Bronchial epithelial cell (primary cell): ENCODE measurements at regions not wholly inside any gene's neighbourhood (a gene's known extent, or its start where the extent isn't known, plus 50 kb on each side); places are given as distances from the start of the nearest gene placed in this dataset.

Source experiments
- DNase-seq: peaks from one replicate; pipeline ENCODE4 v3.0.0-alpha.2; 2010; ENCODE audit warnings: low read depth
- FAIRE-seq: peaks from 2 replicates; lab custom pipeline; 2011; peaks lifted over from hg19 to GRCh38; lab: Jason Lieb, UNC
- H3K27me3 ChIP-seq: 2 replicates; pipeline ENCODE4 v1.5.1; 2011; ENCODE audit warnings: low read length; ENCODE audit not compliant: control insufficient read depth, insufficient read depth
- H3K36me3 ChIP-seq: 2 replicates; pipeline ENCODE4 v1.5.1; 2011; ENCODE audit warnings: low read length; ENCODE audit not compliant: control insufficient read depth, insufficient read depth
- H3K4me3 ChIP-seq: 2 replicates; pipeline ENCODE4 v1.5.1; 2011; ENCODE audit warnings: mild to moderate bottlenecking, low read depth, low read length, control low read depth
- CTCF ChIP-seq: IDR thresholded peaks from 2 replicates; pipeline ENCODE4 v1.5.1; 2011; ENCODE audit warnings: mild to moderate bottlenecking, moderate library complexity, low read length, control low read depth, inconsistent platforms; ENCODE audit not compliant: insufficient read depth, severe bottlenecking

GRCh38 chr10:31678575-31679516, 249.8 kb downstream of the ARHGAP12 start:
- FAIRE-seq (no peak), DNase-seq (no peak)
- no peak for TF ChIP-seq CTCF
- Histone ChIP-seq H3K36me3 (no peaks in the 10 kb centered on the region), H3K4me3 (no peak overlapping the region), H3K27me3 (no peaks in the 10 kb centered on the region)

- no peak for FAIRE-seq
- DNase-seq = no peak
Measured at GRCh38 chr10:31678139-31678536, 250.5 kb downstream of the ARHGAP12 start.

GRCh38 chr10:31677195-31678138, 251.2 kb downstream of the ARHGAP12 start:
- Histone ChIP-seq H3K36me3 (no peaks in the 10 kb centered on the region), H3K4me3 (no peak overlapping the region), H3K27me3 (no peaks in the 10 kb centered on the region)
- FAIRE-seq (no peak), DNase-seq (no peak)
- no peak for TF ChIP-seq CTCF

More at GRCh38 chr10:31678139-31678536, 250.5 kb downstream of the ARHGAP12 start:
- no peak for TF ChIP-seq CTCF
- Histone ChIP-seq H3K4me3 (no peak overlapping the region), H3K27me3 (no peaks in the 10 kb centered on the region), H3K36me3 (no peaks in the 10 kb centered on the region)

- no peak for TF ChIP-seq CTCF
- Histone ChIP-seq H3K36me3 (no peaks in the 10 kb centered on the region), H3K4me3 (no peak overlapping the region), H3K27me3 (no peaks in the 10 kb centered on the region)
- FAIRE-seq = no peak
- DNase-seq = no peak
Measured at GRCh38 chr10:31675726-31676125, 252.9 kb downstream of the ARHGAP12 start.

GRCh38 chr10:31669357-31669756, 259.3 kb downstream of the ARHGAP12 start:
- TF ChIP-seq CTCF = no peak

More at GRCh38 chr10:31669357-31669756, 259.3 kb downstream of the ARHGAP12 start:
- H3K36me3 ChIP-seq = no peaks in the 10 kb centered on the region
- no peak for FAIRE-seq
- DNase-seq = no peak
- H3K27me3 ChIP-seq = no peaks in the 10 kb centered on the region
- no peak overlapping the region for H3K4me3 ChIP-seq
